IMR-90 (cell line): ENCODE measurements at regions not wholly inside any gene's neighbourhood (a gene's known extent, or its start where the extent isn't known, plus 50 kb on each side); places are given as distances from the start of the nearest gene placed in this dataset.

Experiments
- ATAC-seq: fragments of 200-7000 bp; cut with Tn5 transposase; 2 replicates; pipeline ENCODE4 v1.9.1; 2020; ENCODE audit warnings: low read depth, mild to moderate bottlenecking, moderate library complexity
- BruUV-seq: library from RNA; stranded (reverse); fragments of 400-500 nt; replicated peaks from 2 replicates; lab custom pipeline; 2021; lab: Mats Ljungman, UMichigan
- CTCF ChIA-PET: fragments of 300-600 bp; formaldehyde crosslinking; extraction: SDS; loops from one replicate; lab custom pipeline; 2021; ENCODE audit warnings: antibody characterized with exemption; lab: Yijun Ruan, JAX
- POLR2A ChIA-PET: fragments of 300-600 bp; sonication (Branson Sonifier 250); formaldehyde crosslinking; loops from one replicate; lab custom pipeline; 2022; ENCODE audit warnings: antibody characterized with exemption; ENCODE audit not compliant: unreplicated experiment; lab: Charles Lee
- DNase-seq: peaks from one replicate; pipeline ENCODE4 v3.0.0; 2013
- H2AFZ ChIP-seq: replicated peaks from 2 replicates; pipeline ENCODE3; 2013; ENCODE audit warnings: low read length, mild to moderate bottlenecking; ENCODE audit not compliant: poor library complexity
- H2AK5ac ChIP-seq: 2 replicates; pipeline ENCODE4 v1.6.1; 2013; ENCODE audit warnings: low read depth, low read length, inconsistent platforms
- H2AK9ac ChIP-seq: replicated peaks from 2 replicates; pipeline ENCODE3; 2013; ENCODE audit warnings: mild to moderate bottlenecking, low read depth, low read length, moderate library complexity; ENCODE audit not compliant: poor library complexity
- H2BK120ac ChIP-seq: 2 replicates; pipeline ENCODE4 v1.6.1; 2013; ENCODE audit warnings: low read depth, low read length, inconsistent platforms
- H2BK15ac ChIP-seq: 3 replicates; pipeline ENCODE4 v1.6.1; 2013; ENCODE audit warnings: low read depth, low read length, inconsistent platforms
- H2BK20ac ChIP-seq: 2 replicates; pipeline ENCODE4 v1.6.1; 2013; ENCODE audit warnings: low read depth, mild to moderate bottlenecking, inconsistent platforms, low read length, moderate library complexity
- H2BK5ac ChIP-seq: 2 replicates; pipeline ENCODE4 v1.6.1; 2013; ENCODE audit warnings: mild to moderate bottlenecking, low read depth, low read length, inconsistent platforms; ENCODE audit not compliant: poor library complexity, severe bottlenecking
- H3K14ac ChIP-seq: replicated peaks from 2 replicates; pipeline ENCODE4 v1.6.1; 2013; ENCODE audit warnings: low read depth, low read length, inconsistent platforms
- H3K18ac ChIP-seq: 2 replicates; pipeline ENCODE4 v1.6.1; 2013; ENCODE audit warnings: low read depth, low read length, control low read depth
- H3K23ac ChIP-seq: 2 replicates; pipeline ENCODE4 v1.6.1; 2013; ENCODE audit warnings: low read depth, low read length, inconsistent platforms
- H3K27ac ChIP-seq: 2 replicates; pipeline ENCODE4 v1.5.1; 2013; ENCODE audit warnings: mild to moderate bottlenecking, control low read depth, low read length; ENCODE audit not compliant: insufficient read depth
- H3K27me3 ChIP-seq: 2 replicates; pipeline ENCODE4 v1.6.1; 2013; ENCODE audit warnings: low read length; ENCODE audit not compliant: control insufficient read depth, insufficient read depth
- H3K36me3 ChIP-seq: 2 replicates; pipeline ENCODE4 v1.6.1; 2013; ENCODE audit warnings: low read length, mixed read lengths; ENCODE audit not compliant: control insufficient read depth, insufficient read depth
- H3K4ac ChIP-seq: 2 replicates; pipeline ENCODE4 v1.6.1; 2013; ENCODE audit warnings: low read depth, low read length, inconsistent platforms
- H3K4me1 ChIP-seq: 2 replicates; pipeline ENCODE4 v1.6.1; 2013; ENCODE audit warnings: low read length, mixed read lengths; ENCODE audit not compliant: control insufficient read depth, insufficient read depth
- H3K4me2 ChIP-seq: 2 replicates; pipeline ENCODE4 v1.6.1; 2013; ENCODE audit warnings: low read depth, mild to moderate bottlenecking, control low read depth, low read length, moderate library complexity
- H3K4me3 ChIP-seq: 2 replicates; pipeline ENCODE4 v1.5.1; 2013; ENCODE audit warnings: low read depth, mild to moderate bottlenecking, control low read depth, low read length, moderate library complexity; ENCODE audit not compliant: insufficient read depth
- H3K56ac ChIP-seq: 2 replicates; pipeline ENCODE4 v1.6.1; 2013; ENCODE audit warnings: low read length, inconsistent platforms; ENCODE audit not compliant: insufficient read depth; ENCODE audit errors: extremely low read depth
- H3K79me1 ChIP-seq, 2 experiments: 2 replicates each; pipeline ENCODE4 v1.6.1; 2013; ENCODE audit warnings: low read length in 2 of 2, inconsistent platforms in 1 of 2, low read depth in 1 of 2
- H3K9ac ChIP-seq: 2 replicates; pipeline ENCODE4 v1.6.1; 2013; ENCODE audit warnings: low read depth, low read length, control low read depth
- H3K9me1 ChIP-seq: 2 replicates; pipeline ENCODE4 v1.6.1; 2013; ENCODE audit warnings: low read length, inconsistent platforms; ENCODE audit not compliant: insufficient read depth
- H3K9me3 ChIP-seq: 2 replicates; pipeline ENCODE4 v1.6.1; 2013; ENCODE audit warnings: low read length; ENCODE audit not compliant: control insufficient read depth, insufficient read depth
- H4K20me1 ChIP-seq: 2 replicates; pipeline ENCODE4 v1.6.1; 2013; ENCODE audit warnings: low read length, inconsistent platforms; ENCODE audit not compliant: insufficient read depth
- H4K5ac ChIP-seq: 2 replicates; pipeline ENCODE4 v1.6.1; 2013; ENCODE audit warnings: mild to moderate bottlenecking, low read depth, low read length, control low read depth
- H4K8ac ChIP-seq, 2 experiments: 2 replicates each; pipeline ENCODE4 v1.6.1; 2013; ENCODE audit warnings: low read depth in 2 of 2, low read length in 2 of 2, control low read depth in 1 of 2, inconsistent platforms in 1 of 2
- H4K91ac ChIP-seq: 2 replicates; pipeline ENCODE4 v1.6.1; 2013; ENCODE audit warnings: low read depth, low read length, inconsistent platforms; ENCODE audit not compliant: insufficient read depth
- CEBPB ChIP-seq: IDR thresholded peaks from 2 replicates; pipeline ENCODE4 v1.6.1; 2012; ENCODE audit warnings: low read depth, low read length, improper control_type of control experiment
- MAFK ChIP-seq: IDR thresholded peaks from 2 replicates; pipeline ENCODE4 v1.6.1; 2012; ENCODE audit warnings: low read depth, low read length, improper control_type of control experiment
- MAZ ChIP-seq: IDR thresholded peaks from 2 replicates; pipeline ENCODE4 v1.6.1; 2012; ENCODE audit warnings: low read depth, mild to moderate bottlenecking, low read length, improper control_type of control experiment, moderate library complexity, borderline replicate concordance
- MXI1 ChIP-seq: IDR thresholded peaks from 2 replicates; pipeline ENCODE4 v1.6.1; 2012; ENCODE audit warnings: low read depth, mild to moderate bottlenecking, low read length, moderate library complexity, borderline replicate concordance
- RFX5 ChIP-seq: IDR thresholded peaks from 2 replicates; pipeline ENCODE4 v1.8.0; 2012; ENCODE audit warnings: low read depth, mild to moderate bottlenecking, low read length, moderate library complexity
- SMC3 ChIP-seq: fragments of 150-350 bp; IDR thresholded peaks from 2 replicates; pipeline ENCODE4 v1.6.1; 2016; ENCODE audit warnings: low read depth, mild to moderate bottlenecking, antibody characterized with exemption, low read length, moderate library complexity
- WGBS, 2 experiments: methylation state at CpG; one replicate each; pipeline versions ENCODE4 v1.1.5 to v1.1.7; 2013; ENCODE audit warnings: missing lambda C conversion rate in 2 of 2; ENCODE audit not compliant: insufficient read length in 1 of 2; ENCODE audit errors: extremely low coverage in 2 of 2; 5-methylcytosine and 5-hydroxymethylcytosine counted together
- dilution Hi-C: fragments of 300-500 bp; cut with HindIII; formaldehyde crosslinking; loops from one replicate; pipeline ENCODE4 v1.14.3; 2018; ENCODE audit warnings: low sequenced_read_pairs; ENCODE audit not compliant: unreplicated experiment
- in situ Hi-C: fragments of 300-500 bp; cut with MboI; formaldehyde crosslinking; loops from 3 replicates; pipeline ENCODE4 v1.14.3; 2019; ENCODE audit warnings: low sequenced_read_pairs, inconsistent platforms, mixed read lengths
- intact Hi-C: fragments of 100-400 bp; cut with micrococcal nuclease; formaldehyde crosslinking; loops from 2 replicates; pipeline ENCODE4 v1.10.0; 2022
- TF ChIP-seq, protein P1 (sequence below): fragments of 150-350 bp; IDR thresholded peaks from 2 replicates; pipeline ENCODE4 v1.6.1; 2016; ENCODE audit warnings: low read depth, mild to moderate bottlenecking, low read length, moderate library complexity, borderline replicate concordance

- POLR2A ChIA-PET, result interaction anchor here (0.6 kb wide), 2 partner anchors 17 to 569 kb away, joined by 4 to 8 read pairs; no protein-coding TSS in a partner anchor
- dilution Hi-C loops, result no loop called here
Observed at GRCh38 chr5:165139262-165139661, 1633.8 kb downstream of the MAT2B start.

More at GRCh38 chr5:165139262-165139661, 1633.8 kb downstream of the MAT2B start:
- Histone ChIP-seq H3K23ac (no peak overlapping the region), H3K56ac (no peak overlapping the region), H3K9me3 (no peaks in the 10 kb centered on the region), H2AK9ac (no peak overlapping the region), H3K27me3 (no peaks in the 10 kb centered on the region), H3K9me1 (no peaks in the 10 kb centered on the region), H4K20me1 (no peaks in the 10 kb centered on the region), H3K9ac (no peak overlapping the region), H2AK5ac (no peak overlapping the region), H3K4ac (no peak overlapping the region), H3K4me2 (no peak overlapping the region), H3K4me1 (no peaks in the 10 kb centered on the region), H2BK20ac (no peak overlapping the region), H4K91ac (no peak overlapping the region), H2BK15ac (no peak overlapping the region), H2BK5ac (no peak overlapping the region), H3K4me3 (no peak overlapping the region), H3K18ac (no peak overlapping the region), H3K79me1 (no peaks in the 10 kb centered on the region), H2AFZ (no peak overlapping the region), H2BK120ac (no peak overlapping the region), H3K27ac (no peak overlapping the region), H3K36me3 (no peaks in the 10 kb centered on the region), H4K8ac (no peak overlapping the region), H3K14ac (no peak overlapping the region), H4K5ac (no peak overlapping the region)
- BruUV-seq, result no TSS peak
- in situ Hi-C loops (no loop called here), intact Hi-C loops (no loop called here)
- CTCF ChIA-PET, result interaction anchor here (0.7 kb wide), 2 partner anchors 10 to 439 kb away, joined by 4 to 5 read pairs; no protein-coding TSS in a partner anchor
- no peak for ATAC-seq
- TF ChIP-seq MAFK (no peak), MXI1 (no peak), SMC3 (no peak), CEBPB (no peak), MAZ (no peak), RFX5 (no peak)
- TF ChIP-seq, protein P1, sequence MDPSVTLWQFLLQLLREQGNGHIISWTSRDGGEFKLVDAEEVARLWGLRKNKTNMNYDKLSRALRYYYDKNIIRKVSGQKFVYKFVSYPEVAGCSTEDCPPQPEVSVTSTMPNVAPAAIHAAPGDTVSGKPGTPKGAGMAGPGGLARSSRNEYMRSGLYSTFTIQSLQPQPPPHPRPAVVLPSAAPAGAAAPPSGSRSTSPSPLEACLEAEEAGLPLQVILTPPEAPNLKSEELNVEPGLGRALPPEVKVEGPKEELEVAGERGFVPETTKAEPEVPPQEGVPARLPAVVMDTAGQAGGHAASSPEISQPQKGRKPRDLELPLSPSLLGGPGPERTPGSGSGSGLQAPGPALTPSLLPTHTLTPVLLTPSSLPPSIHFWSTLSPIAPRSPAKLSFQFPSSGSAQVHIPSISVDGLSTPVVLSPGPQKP, result no peak
- no peak for DNase-seq
- no CpG with 5 or more reads among the region's 3 CpGs for WGBS, 2 experiments
